ENCODE measurements at regions not wholly inside any gene's neighbourhood (a gene's known extent, or its start where the extent isn't known, plus 50 kb on each side); places are given as distances from the start of the nearest gene placed in this dataset.

GRCh38 chr4:175436196-175436595 is 375.9 kb downstream of the GPM6A start:
- Histone ChIP-seq H3K27me3 (ENCODE audit: control insufficient read depth in 2 of 2, insufficient read depth in 2 of 2, low read length in 2 of 2) (no peaks in the 10 kb centered on the region), H2AFZ (ENCODE audit: low read depth, low read length) (no peak overlapping the region)
- BruUV-seq (replicated peaks), result no TSS peak

More at GRCh38 chr4:175436196-175436595, 375.9 kb downstream of the GPM6A start:
- ATAC-seq, result no peak
- H3K9me3 ChIP-seq (replicated peaks; ENCODE audit: control insufficient read depth, insufficient read depth, low read depth, low read length), result no peaks in the 10 kb centered on the region
- no peak overlapping the region for H3K9ac ChIP-seq (ENCODE audit: insufficient read depth in 1 of 2, low read depth in 2 of 2, low read length in 2 of 2)
- no peak for DNase-seq (ENCODE audit: extremely low read depth in 1 of 4, low spot score in 3 of 4)
- in situ Hi-C loops (cut with MboI) (no loop called here), intact Hi-C loops (cut with micrococcal nuclease) (no loop called here)
- H3K4me2 ChIP-seq (ENCODE audit: insufficient read depth, low read length), result no peak overlapping the region
- no peaks in the 10 kb centered on the region for H4K20me1 ChIP-seq (replicated peaks; ENCODE audit: control insufficient read depth, insufficient read depth, low read length)
- H3K4me3 ChIP-seq, result no peak overlapping the region
- H3K4me1 ChIP-seq (replicated peaks in 1 of 2; ENCODE audit: control insufficient read depth in 2 of 2, insufficient read depth in 2 of 2, low read length in 2 of 2), result no peaks in the 10 kb centered on the region
- H3K36me3 ChIP-seq (ENCODE audit: control insufficient read depth, insufficient read depth, low read length), result no peaks in the 10 kb centered on the region
- WGBS (ENCODE audit: insufficient coverage, low coverage, missing lambda C conversion rate), result 0% methylated on average over 1 of the region's 1 CpG
- no peaks in the 10 kb centered on the region for H3K79me2 ChIP-seq (ENCODE audit: control insufficient read depth, insufficient read depth, low read length)
- ChIA-PET CTCF (ENCODE audit: low intra/inter-chr PET ratio) (no interaction called here), POLR2A (no interaction called here)
- no peak for FAIRE-seq
- no peak for TF ChIP-seq HDAC6 (IDR thresholded peaks at IDR 0.05; ENCODE audit: low read depth, low read length)
- TF ChIP-seq FOXJ2 (tag; IDR thresholded peaks at IDR 0.05), result no peak
- TF ChIP-seq ZBTB34 (CRISPR knock-in tag; IDR thresholded peaks at IDR 0.05), result no peak
- no peak for TF ChIP-seq ZNF232 (CRISPR knock-in tag; IDR thresholded peaks at IDR 0.05)
- TF ChIP-seq SAFB2 (IDR thresholded peaks at IDR 0.05; ENCODE audit: borderline replicate concordance, low read depth, low read length, severe bottlenecking), result no peak
- TF ChIP-seq ZNF707 (CRISPR knock-in tag; conservative IDR thresholded peaks at IDR 0.05), result no peak
- no peak for TF ChIP-seq BHLHE40 (IDR thresholded peaks at IDR 0.05; ENCODE audit: low read length)
- no peak for TF ChIP-seq ZNF316 (IDR thresholded peaks at IDR 0.05)
- no peak for TF ChIP-seq CXXC5 (CRISPR knock-in tag; IDR thresholded peaks at IDR 0.05)
- H3K9me1 ChIP-seq (ENCODE audit: control insufficient read depth, insufficient read depth, low read length), result no peaks in the 10 kb centered on the region
- no peak overlapping the region for H3K27ac ChIP-seq (ENCODE audit: extremely low read depth, low read depth, low read length)

Measured in K562 (cell line).